ENCODE measurements at regions not wholly inside any gene's neighbourhood (a gene's known extent, or its start where the extent isn't known, plus 50 kb on each side); places are given as distances from the start of the nearest gene placed in this dataset.

DNA sequence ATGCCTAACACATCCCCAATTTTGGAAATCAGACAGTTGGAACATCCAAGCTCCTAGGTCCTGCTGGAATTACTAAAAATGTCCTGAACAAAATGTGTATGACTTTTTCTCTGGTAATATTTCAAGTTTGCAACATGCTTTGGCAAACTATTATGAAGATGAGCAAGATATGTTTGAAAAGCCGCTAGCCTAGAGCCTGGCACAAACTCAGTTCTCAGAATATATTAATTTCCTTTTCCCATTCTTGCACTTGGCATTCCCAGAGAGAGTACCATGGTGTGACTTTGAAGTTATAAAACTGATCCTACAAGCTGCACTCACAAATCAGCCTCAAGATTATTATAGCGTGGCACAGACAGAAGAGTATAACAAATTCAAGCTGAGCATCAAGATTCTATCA is 1031.1 kb downstream of the NTRK3 start:
- no peak for DNase-seq

DNA sequence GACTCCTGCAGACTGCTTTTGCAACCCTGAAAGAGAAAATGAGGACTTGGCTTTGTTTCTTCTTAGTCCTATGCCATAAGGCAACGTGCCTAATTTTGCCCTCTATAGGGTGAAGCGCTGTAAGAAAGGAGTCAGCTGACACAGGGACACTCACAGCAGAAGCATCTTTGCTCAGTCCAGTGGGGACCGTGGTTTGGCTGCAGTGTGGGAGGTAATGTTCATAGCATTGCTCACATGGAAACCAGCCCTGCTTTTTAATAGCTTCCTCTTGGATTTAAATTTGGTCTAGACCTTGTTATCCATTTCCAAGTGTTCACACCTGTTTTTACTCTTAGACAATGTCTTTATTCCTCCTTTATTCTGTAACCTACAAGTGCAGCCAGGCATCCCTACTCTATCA is 1032.1 kb downstream of the NTRK3 start:
- DNase-seq = no peak

DNA sequence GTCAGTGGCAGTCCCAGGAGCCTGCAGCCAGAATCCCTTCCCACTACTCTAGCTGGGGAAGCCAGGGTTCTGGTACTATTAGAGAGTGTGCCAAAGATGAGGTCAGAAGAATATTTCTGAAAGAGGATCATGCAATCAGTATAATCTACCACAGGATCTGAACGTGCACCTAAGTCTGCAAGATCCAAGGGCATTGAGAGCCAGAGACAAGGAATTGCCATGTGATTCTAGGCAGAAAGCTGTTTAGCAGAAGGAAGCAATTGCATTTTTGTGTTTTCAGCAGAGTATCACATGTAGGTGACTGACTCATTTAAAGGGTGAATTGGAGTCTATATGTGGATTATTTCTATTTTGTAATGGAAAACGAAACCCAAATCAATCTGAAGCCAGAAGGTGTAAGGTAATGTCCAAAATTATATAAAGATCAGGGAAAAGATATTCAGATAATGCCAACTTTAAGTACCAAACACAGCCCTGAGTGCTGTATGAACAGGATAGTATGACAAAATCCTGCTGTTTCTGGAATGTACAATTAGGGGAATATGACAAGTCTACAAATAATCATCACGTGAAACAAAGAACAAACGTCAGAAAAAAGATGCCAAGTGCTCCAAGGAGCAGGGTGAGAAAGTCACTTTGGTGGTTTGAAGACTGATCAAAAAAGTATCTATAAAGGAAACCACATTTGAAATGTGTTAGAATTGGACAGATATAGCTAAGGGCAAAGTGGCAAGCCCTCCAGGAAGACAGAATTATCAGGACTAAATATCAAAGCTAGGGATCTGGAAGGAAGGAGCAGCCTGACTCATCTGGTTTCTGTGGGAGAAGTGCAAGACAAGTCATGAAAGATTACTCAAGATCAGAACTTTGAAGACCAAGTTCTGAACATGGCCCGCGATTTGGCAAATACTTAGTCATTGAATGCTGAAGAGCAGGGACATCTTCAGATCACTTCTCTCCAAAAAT is 1036.6 kb downstream of the NTRK3 start:
- no peak for DNase-seq

DNA sequence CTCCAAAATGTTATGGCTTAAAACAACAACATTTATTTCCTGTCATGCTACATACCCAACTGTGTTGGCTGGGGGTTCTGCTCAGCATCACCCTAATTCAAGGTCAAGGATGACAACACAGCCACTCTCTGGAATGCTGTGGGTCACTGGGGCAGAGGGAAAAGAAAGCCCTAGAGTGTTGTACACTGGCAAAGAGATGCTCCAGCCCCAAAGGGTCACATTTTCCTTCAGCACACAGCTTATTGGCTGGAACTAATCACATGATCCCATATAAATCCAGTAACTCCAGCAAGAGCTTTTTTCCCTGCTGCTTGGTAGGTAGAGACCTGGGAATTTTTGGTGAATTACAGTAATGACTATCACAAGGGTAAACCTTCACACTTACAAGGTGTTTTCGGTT is 1041.4 kb downstream of the NTRK3 start:
- DNase-seq = no peak

DNA sequence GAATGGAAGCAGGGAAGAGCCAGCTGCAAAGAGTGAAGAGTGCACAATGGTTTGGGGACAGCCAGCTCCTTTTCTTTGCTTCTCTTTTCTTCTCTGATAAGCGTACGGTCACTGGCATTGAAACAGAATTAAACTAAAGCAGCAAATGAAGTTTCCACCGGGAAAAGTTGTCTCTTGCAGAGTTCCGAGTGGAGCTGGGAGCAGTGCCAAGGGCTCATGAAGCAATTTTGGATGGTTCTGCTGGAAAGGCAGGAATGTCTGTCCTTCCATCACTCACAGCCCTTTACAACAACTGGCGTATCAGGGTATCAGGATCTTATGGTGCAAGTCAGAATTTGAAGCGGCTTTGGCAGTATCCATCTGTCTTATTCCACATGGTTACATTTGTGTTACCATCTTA is 1042.9 kb downstream of the NTRK3 start:
- no peak for DNase-seq

DNA sequence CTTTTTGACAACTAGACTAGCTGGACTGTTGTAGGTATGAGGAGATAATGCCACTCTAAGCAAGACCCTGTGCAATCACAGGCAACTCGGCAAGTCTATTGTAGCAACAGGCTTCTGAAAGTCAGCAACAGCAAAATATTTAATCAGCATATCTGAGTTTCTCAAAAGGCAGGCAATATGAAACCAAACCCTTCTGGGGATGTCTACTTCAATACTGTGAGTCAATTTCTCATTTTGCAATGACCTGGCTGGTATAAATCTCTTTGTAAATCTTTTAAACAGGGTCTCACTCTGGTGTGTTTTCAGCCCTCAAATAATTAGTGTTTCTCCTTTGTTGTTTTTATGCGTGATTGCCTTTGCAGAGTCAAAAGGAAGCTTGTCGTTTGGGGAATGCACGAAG is 1044.5 kb downstream of the NTRK3 start:
- DNase-seq = no peak

DNA sequence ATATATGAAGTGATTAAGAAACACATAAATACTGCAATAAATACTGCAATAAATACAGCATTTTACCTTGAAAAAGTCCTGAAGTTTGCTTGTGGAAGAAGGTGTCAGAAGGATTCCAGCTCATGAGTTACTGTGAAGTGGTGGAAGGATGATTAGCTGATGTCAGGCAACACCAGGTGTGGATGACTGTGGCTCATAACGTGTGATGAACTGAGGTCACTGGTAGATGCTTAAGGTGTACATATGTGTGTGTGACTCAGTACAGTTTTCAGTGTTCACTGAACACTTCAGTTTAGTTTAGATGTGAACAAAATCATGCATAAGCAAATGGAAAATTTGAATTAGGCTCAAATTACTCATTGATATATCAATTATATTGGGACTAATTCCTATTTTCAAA is 1045.0 kb downstream of the NTRK3 start:
- DNase-seq = no peak

DNA sequence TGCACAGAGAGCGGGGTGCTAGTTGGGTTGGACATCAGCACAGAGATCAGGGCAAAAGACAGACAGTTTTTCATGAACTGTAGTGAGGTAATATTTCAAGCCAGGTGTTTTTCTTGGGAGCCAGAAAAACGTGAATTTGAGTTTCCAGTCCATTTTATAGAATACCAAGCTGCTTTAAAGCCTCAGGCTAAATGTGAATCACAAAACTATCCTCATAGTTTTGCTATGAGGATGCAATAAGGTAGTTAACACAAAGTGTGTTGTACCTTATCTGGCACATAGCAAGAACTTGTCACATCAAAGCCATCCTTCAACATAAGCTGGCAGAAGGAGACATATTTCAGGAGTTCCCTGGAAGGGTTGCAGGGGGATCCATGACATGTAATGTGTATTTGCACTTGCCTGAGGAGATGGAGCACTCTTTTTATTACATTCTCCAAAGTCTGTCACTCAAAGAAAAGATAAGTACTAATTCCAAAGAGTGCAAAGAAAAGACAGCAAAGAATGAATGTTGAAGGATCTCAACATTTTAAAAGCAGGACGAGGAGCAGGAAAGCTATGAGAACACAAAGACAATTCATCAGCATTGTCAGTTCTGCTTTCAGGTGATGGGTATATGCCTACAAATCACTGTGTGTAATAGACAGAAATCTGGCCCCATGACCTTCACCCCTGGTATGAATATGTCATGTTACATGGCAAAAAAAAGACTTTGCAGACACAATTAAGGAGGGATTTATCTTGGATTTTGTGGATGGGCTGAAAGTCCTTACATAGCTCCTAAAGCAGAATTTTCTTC is 1046.4 kb downstream of the NTRK3 start:
- DNase-seq = no peak

DNA sequence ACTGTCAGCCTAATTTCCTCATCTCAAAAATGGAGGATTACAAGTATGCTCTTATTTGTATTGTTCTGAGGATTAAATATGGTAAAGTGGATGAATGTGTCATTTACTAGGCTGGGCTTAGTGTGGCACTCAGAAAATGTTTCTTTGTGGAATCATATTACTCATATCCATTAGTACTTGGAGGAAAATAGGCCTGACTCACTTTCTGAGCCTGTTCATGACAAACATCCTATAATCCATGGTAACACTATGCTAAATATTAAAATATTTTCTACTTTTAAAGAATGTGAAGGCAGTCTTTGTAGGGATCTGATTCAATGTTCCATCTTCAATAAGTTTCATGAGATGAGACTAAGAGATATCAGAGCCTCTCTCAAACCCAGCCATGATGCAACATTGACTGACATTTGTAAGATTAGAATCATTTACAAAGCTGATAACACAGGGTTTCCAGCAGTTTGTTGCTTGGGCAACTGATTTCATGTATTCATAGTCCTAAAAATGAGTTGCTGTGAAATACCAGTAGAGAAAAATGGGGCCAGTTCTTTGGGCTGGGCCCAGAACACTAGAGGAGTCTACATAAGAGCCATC is 1048.5 kb downstream of the NTRK3 start:
- DNase-seq = no peak

DNA sequence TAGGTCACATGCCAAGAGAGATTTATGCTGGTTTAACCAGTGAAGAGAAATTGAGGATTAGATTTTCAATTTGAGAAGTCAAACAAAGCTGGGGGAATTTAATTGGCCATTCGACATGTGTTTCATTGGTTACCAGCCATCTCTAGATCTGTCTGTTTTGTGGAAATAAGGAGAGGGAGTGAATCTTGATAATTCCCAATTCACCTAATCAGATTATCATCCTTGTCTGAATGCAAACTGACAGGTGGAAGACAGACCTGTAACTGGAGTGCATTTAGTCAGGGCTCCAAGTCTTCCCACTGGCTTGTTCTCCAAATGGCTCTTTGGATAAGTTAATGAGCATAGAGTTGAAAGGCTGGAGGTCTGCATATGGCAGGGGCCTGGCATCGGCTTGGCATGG is 1049.3 kb downstream of the NTRK3 start:
- no peak for DNase-seq

DNA sequence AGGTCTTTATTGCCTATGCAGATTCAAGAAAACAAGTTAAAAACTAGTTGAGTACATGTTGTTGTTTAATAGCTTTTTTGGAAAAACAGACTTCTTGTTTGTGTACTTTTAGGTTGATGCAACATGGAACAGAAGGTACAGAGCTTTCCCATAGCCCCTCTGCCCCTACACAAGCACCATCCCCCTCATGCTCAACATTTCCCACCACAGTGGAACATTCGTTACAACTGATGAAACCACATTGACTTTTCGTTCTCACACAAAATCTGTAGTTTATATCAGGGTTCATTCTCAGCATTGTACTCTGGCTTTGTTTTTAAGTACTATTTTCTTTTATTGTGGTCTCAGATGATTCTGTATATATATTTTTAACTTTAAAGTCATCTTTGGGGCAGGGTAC is 1054.6 kb downstream of the NTRK3 start:
- no peak for DNase-seq

DNA sequence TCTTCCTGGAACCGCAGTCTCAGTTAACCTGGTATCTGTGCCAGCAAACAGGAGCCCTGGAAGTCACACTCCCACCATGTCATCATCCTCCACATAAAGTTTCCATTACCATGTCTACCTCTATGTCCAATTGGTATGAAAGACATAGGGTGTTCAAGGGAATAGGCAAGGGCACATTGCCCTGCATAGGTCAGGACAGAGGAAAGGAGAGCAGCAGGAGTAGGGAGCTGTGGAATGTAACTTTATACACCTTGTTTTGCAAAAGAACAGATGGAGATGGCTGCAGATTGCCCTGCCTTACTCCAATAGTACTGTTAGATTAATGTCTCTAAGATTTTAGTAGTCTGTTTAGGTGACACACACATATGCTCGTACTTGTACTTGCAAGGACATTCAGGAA is 1056.4 kb downstream of the NTRK3 start:
- no peak for DNase-seq

DNA sequence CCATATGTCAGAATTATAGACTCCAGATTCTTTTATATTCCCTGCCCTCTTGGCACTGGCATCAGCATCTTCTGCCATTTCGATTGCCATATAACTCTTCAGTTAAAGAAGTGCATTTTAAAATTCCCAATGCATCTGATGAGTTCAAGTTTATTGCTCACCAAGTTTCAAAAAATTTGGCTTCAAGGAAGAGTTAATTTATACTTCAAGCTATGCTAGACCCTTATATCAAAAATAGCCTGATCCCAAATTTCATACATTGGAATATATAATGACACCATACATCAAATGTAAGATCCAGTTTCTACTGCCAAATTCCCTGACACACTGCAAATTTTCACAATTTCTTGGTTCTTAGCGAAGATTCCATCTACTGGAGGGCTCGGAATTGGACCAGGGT is 1058.6 kb downstream of the NTRK3 start:
- no peak for DNase-seq

DNA sequence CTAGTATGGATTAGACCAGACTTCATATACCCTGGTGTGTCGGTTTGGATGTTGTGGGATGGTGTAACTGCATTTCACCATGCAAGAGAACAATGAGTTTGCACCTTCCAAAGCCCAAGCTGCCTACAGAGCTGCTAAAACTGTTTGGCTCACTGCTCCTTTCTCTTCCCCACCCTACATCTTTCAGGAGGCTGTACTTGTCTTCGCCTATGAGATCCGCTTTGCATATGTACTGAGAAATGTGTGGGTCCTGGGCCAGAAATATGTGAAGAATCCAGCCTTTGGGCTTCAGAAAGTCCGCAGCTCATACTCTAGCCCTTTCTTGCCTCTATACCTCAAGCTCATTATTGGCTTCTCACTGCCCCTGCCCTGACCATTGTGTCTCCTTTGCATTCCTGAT is 1060.0 kb downstream of the NTRK3 start:
- no peak for DNase-seq

DNA sequence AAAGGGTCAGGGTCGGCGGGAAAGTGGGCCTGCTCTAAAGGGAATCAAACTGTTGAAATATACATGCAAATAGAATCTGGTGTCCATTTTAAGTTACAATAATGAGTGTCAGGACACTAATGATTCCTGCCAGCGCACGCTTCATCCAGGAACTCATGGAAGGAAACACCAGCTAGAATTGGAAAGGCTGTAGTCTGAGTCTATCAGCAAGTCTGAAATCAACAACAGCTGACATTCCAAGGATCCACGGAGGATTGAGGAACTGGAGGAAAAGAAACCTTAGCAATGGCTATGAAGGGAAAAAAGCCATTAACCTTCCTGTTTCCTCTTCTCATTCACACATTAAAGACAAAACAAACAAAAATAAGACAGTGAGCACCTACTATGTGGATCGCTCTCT is 1063.1 kb downstream of the NTRK3 start:
- DNase-seq = no peak

DNA sequence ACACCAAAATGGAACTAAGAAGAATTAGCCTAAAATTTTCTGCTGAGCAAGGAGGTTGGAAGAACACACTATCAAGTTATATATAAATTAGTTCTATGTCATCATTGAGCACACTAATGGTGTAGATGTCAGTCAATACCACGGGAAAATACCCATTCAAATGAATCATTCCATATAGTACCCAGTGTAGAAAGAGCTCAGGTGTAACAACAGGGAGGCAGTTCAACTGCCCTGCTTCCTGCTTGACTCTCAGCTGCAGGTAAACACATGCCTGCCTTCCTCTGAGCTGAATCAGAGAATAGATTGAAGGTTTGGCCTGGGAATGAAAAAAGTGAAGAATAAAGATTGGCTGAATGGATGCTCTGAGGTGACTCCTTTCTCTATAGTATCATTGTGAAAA is 1088.0 kb downstream of the AGBL1 start:
- no peak for DNase-seq

DNA sequence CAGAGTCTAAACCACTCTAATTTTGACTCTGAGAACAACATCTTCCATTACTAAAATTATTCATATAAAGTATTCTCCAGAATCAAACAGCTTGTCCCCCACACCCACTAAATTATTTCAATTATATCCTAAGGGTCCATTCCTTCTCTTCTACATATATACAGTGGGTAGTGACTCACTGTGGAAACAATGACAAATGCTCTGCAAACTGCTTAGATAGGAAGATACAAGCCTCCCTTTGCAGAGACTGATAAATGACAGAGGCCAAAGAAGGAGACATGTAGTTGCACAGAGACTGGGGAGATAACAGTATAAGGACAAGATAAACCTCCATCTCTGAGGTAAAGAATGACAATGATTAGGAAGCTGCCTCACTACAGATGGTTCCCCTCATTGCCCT is 1087.4 kb downstream of the AGBL1 start:
- no peak for DNase-seq

DNA sequence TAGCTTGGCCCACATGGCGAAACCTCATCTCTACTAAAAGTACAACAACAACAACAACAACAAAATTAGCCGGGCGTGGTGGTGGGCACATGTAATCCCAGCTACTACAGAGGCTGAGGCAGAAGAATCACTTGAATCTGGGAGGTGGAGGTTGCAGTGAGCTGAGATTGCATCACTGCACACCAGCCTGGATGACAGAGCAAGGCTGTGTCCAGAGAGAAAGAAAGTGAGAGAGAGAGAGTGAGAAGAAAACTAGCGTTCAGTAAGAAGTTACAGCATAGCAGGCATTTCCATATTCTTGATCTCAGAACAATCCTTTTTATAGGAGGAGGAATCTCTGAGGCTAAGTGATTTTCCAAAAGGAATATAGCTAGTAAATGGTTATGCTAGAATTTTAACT is 1076.1 kb downstream of the AGBL1 start:
- no peak for DNase-seq

DNA sequence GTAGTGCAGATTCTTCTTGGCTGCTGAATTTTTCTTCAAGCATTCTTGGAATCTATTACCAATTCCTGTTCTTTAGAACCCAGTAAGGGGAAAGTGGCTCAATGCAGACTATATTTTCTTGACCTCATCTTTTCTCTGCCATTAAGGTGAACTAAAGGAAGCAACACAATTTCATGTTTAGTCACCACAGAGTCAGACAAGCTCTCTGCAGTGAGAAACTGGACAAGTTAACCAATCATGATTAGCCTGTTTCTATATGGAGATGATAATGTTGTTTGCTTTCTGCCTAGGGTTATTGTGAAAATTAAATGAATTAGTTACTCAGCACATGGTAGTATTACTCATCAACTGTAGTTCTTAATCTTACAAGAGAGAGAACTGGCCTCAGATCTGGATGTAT is 1075.1 kb downstream of the AGBL1 start:
- no peak for DNase-seq

DNA sequence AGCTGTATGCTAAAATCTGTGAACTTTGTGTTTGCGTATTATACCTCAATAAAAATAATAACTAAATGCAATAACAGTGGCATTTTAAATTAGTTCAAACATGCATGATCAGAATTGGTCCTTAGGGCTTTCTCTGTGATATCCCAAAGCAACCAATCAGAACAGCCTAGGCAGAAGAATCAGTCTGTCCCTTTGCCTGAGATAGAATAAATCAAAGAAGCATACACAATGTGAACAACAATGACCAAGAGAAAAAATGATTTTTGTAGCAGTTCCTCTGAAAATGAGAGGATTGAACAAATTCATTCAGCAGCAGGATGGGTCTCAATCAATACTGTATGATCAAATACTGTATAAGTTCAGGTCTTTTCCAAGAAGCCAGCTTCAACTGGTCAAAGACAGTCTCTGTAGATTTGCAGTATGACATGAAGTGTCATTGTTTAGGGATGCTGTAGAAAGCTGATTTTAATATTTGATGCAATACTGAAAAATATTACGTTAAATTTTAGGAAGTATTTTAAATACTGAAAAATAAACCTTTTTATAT is 1071.6 kb downstream of the AGBL1 start:
- no peak for DNase-seq

DNA sequence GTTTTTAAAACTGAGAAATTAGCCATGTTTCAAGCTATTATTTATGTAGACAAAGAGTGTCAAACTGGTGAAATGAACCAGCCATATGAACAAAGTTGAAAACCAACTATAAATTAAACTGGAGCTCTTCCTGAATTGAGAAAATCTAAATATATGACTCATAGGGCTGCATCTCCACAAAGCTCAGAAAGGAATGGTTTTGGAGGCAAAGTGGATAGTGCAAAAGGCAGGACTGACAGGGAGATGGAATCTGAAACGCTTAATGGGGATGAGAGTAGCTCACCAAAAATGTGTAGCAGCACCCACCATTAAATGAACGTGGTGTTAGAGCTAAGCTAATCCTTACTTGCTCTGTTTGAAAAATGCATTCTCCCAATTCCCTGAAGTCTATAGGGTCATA is 1066.0 kb downstream of the AGBL1 start:
- DNase-seq = no peak

DNA sequence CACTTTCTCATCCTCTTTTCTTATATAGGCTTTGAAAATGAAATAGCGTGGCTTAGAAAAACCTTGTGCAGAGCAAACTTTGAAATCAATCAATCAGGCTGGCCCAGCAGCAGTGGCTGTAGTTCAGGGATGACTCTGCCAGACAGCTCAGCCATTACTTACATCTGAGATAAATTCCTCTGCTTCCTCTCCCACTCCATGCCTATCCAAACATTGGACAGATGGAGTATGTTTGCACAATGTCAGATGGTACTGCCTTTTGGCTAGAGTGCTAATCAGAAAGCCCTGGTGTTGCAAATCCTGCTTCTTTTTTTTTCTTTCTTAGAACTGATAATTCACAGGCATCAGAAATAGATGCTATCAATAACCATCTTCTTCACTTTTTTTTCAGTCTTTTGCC is 1065.1 kb downstream of the AGBL1 start:
- peak; percentile 71 for DNase-seq

DNA sequence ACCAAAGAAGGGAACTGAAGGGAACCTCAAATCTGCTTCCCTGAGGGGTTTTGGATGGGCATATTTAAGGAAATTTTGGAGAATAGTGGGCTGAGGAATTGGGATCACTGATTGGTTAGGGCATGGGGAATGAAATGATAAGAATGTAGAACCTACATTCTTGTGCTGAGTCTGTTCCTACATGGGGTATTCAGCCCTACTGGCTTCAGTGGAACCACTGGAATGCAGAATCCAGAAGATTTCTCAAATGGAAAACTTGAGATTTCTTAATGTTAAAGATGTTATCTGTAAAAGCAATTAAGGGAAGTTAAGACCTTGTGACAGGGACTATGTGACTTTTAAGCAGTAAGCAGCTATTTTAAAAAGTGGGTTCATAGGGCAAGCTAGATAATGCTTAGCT is 1062.4 kb downstream of the AGBL1 start:
- no peak for DNase-seq

DNA sequence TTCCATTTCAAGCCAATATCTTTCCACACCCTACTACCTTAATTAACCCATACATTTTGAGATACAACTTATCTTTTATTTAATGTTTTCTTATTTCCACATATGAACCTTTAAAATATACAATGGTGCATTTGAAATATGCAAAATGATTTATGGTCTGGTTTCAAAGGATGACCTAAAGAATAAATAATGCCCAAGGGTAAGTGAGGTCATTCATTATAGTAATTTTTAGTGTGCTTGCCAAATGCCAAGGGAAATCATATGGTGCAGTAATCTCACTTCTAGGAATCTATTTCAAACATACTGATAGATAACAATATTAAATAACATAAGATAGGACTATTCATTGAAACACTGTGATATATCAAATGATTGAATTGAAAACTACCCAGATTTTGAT is 1055.4 kb downstream of the AGBL1 start:
- no peak for DNase-seq

Data from DMS153 (cell line).